Kidney (tissue), 13 donors: ENCODE measurements at regions not wholly inside any gene's neighbourhood (a gene's known extent, or its start where the extent isn't known, plus 50 kb on each side); places are given as distances from the start of the nearest gene placed in this dataset.
A peak's percentile ranks its signal among the peaks of the same experiment; 100 is the strongest.

Experiments
- DNase-seq, 5 donors: peaks; one replicate each; pipeline ENCODE4 v3.0.0-alpha.2; 2013 to 2020
- FAIRE-seq: peaks from 2 replicates; lab custom pipeline; 2012; peaks lifted over from hg19 to GRCh38; lab: Jason Lieb, UNC
- H3K27ac ChIP-seq, 2 donors: one replicate each; pipeline ENCODE4 v1.7.0; 2013; ENCODE audit warnings: low read depth in 2 of 2, low read length in 2 of 2, inconsistent platforms in 1 of 2
- H3K27me3 ChIP-seq: one replicate; pipeline ENCODE4 v1.7.1; 2013; ENCODE audit warnings: low read length, inconsistent platforms; ENCODE audit not compliant: control insufficient read depth, insufficient read depth
- H3K36me3 ChIP-seq, 3 donors: one replicate each; pipeline versions ENCODE4 v1.7.0 to v1.7.1; 2013; ENCODE audit warnings: low read length in 3 of 3, control low read depth in 1 of 3, inconsistent platforms in 1 of 3; ENCODE audit not compliant: insufficient read depth in 3 of 3, control insufficient read depth in 2 of 3
- H3K4me1 ChIP-seq, 3 donors: one replicate each; pipeline versions ENCODE4 v1.7.0 to v1.7.1; 2013; ENCODE audit warnings: low read length in 3 of 3, inconsistent platforms in 1 of 3, low read depth in 1 of 3; ENCODE audit not compliant: control insufficient read depth in 2 of 3, insufficient read depth in 2 of 3
- H3K4me3 ChIP-seq, 3 donors: one replicate each; pipeline versions ENCODE4 v1.7.0 to v1.8.1; 2013; ENCODE audit warnings: low read length in 3 of 3, control low read depth in 1 of 3, inconsistent platforms in 1 of 3
- H3K9ac ChIP-seq, 3 donors: one replicate each; pipeline versions ENCODE4 v1.7.0 to v1.7.1; 2013; ENCODE audit warnings: low read length in 3 of 3, control low read depth in 1 of 3, inconsistent platforms in 1 of 3
- H3K9me3 ChIP-seq, 3 donors: one replicate each; pipeline versions ENCODE4 v1.7.0 to v1.7.1; 2013; ENCODE audit warnings: low read length in 3 of 3, control low read depth in 1 of 3, inconsistent platforms in 1 of 3; ENCODE audit not compliant: control insufficient read depth in 2 of 3, insufficient read depth in 1 of 3
- CTCF ChIP-seq: IDR thresholded peaks from 3 replicates; pipeline ENCODE4 v1.5.1; 2012; ENCODE audit warnings: mild to moderate bottlenecking, moderate library complexity, borderline replicate concordance; ENCODE audit not compliant: insufficient read depth; ENCODE audit errors: extremely low read depth
- intact Hi-C: fragments of 100-400 bp; cut with DNase I; formaldehyde crosslinking; loops from one replicate; pipeline ENCODE4 v1.11.1; 2022
- donor health status: control.
- donor health status: control.
- donor health status: control.
- donor health status: control.
- donor health status: control.
- donor health status: DM: yes; HTN: yes; CAD: no.
- donor health status: Normal renal cell carcinoma (clear cell type).

DNA sequence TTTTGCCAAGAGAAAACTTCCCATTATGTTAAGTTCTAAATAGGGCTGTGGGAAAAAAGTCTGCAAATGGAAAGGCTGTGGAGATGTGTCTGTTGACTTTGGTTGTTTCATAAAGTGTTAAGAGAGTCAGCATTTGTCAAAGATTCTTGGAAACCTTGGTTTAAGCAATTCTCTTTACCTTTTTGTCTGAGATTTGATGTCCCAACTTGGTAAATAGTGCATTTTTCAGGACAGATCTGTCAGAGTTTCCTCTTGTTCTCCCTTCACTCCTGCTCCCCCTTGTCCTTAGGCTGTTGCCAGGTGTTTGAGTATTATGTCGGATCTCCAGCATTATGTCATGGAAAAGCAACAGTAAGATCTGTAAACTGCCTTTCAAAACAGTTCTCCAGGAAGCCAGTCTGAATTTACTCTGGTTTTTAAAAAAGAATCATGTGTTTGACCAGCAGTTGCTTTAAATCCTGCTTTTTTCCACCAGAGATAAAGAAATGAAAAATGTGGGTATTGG is 79.1 kb upstream of the ADAMTSL1 start:
- Histone ChIP-seq H3K4me3 (no peak overlapping the region), H3K9ac (no peak overlapping the region), H3K27me3 (no peaks in the 10 kb centered on the region), H3K4me1 (no peaks in the 10 kb centered on the region), H3K9me3 (no peaks in the 10 kb centered on the region), H3K36me3 (no peaks in the 10 kb centered on the region), H3K27ac (no peak overlapping the region)
- intact Hi-C loops = no loop called here
- FAIRE-seq (no peak), DNase-seq (no peak)
- no peak for TF ChIP-seq CTCF

DNA sequence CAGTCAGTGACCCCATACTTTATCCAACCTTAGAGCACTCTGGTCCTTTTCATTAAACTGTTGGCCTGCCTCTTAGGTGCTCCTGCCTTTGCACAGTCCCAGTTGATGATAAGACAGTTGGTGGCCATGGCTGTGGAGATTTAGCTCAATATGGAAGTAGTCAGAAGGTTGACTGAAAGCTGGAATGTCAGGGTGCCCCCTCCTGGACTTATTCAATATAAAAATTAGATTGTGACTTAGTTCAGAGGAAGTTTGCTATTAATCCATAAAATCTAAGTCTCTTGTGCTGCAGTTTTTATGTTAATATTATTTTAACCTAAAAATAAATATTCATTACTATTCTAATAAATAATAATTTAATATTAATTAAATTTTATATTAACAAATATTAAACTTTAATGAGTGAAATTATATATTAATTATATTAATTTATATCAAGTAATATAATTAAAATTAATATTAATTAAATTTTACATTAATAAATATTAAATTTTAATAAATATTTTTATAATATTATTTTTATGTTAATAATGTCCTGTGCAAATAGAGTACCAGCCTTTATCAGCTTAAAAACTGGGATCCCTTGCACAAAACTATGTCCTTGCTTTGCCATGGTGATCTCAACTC is 77.7 kb upstream of the ADAMTSL1 start:
- Histone ChIP-seq H3K9me3 (no peaks in the 10 kb centered on the region), H3K9ac (no peak overlapping the region), H3K27me3 (no peaks in the 10 kb centered on the region), H3K4me3 (no peak overlapping the region), H3K27ac (no peak overlapping the region), H3K4me1 (no peaks in the 10 kb centered on the region), H3K36me3 (no peaks in the 10 kb centered on the region)
- FAIRE-seq (peak; percentile 98), DNase-seq (no peak)
- intact Hi-C loops = no loop called here
- TF ChIP-seq CTCF = no peak

DNA sequence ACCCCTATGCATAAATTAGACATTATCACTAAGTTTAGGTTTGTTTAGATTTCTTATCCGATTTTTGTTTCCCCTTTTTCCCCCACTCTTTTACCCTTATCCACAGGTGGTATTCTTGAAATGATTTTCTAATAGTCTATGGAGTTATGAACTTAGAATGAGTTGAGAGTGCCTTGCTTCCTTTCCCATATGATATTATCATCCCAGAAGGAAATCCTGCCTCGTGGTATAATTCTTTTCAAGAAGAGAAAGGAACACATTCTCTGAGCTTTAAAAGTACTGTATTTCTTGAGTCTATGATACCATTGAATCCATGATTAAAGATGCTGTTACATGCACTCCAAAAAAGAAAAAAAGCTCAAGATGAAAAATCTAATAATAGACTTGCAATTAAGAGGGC is 76.9 kb upstream of the ADAMTSL1 start:
- TF ChIP-seq CTCF = no peak
- intact Hi-C loops = no loop called here
- no peaks in the 10 kb centered on the region for H3K36me3 ChIP-seq
- H3K4me3 ChIP-seq = no peak overlapping the region
- H3K27me3 ChIP-seq = no peaks in the 10 kb centered on the region
- H3K9me3 ChIP-seq = no peaks in the 10 kb centered on the region
- no peak overlapping the region for H3K27ac ChIP-seq
- no peaks in the 10 kb centered on the region for H3K4me1 ChIP-seq
- DNase-seq (no peak), FAIRE-seq (no peak)
- no peak overlapping the region for H3K9ac ChIP-seq

DNA sequence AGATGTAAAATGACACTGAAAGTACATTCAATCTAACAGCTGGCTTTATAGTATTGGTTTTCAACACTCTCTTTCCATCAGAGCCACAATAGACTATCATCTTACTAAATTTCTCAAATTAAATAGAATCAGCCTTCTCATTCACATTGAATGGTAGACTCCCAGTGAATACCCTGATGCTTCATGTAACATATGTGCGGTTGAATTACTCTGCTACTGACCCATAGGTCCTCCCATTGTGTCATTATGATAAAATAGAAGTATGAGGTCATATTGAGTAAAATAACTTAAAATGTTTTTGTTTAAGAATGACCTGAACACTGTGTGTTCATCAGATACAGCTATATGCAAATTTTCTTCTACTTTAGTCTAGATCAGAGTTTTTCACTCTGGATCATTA is 75.9 kb upstream of the ADAMTSL1 start:
- H3K36me3 ChIP-seq = no peaks in the 10 kb centered on the region
- DNase-seq = no peak
- H3K4me1 ChIP-seq = no peaks in the 10 kb centered on the region
- H3K9ac ChIP-seq = no peak overlapping the region
- no peak for FAIRE-seq
- no peaks in the 10 kb centered on the region for H3K9me3 ChIP-seq
- H3K27me3 ChIP-seq = no peaks in the 10 kb centered on the region
- intact Hi-C loops = no loop called here
- no peak overlapping the region for H3K4me3 ChIP-seq
- no peak for TF ChIP-seq CTCF
- no peak overlapping the region for H3K27ac ChIP-seq
